ENCODE measurements at regions not wholly inside any gene's neighbourhood (a gene's known extent, or its start where the extent isn't known, plus 50 kb on each side); places are given as distances from the start of the nearest gene placed in this dataset.

DNA sequence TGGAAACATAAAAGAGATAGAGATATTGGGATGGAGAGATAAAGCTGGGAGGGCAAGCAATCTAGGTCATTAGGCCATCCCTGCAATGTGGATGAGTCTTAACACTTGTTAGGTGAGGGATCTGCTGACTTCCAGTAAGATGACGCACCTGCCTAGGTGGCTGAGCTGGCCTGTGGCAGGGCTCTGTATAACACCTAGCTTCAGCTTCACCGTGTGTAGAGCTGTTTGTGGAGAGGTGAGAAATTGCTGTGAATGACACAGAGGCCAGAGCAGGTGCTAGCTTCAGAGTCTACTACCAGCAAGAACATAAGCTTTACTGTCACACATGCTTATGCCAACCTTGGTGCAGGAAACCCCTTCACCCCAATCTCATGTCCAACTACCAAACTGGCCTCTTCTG, 1010.0 kb downstream of the TYW1 start:
- in situ Hi-C loops (cut with MboI; ENCODE audit: low pct_unique_long_range_greater_than_20kb in 2 of 9, low sequenced_read_pairs in 9 of 9, unreplicated experiment in 9 of 9), result no loop called here
- Histone ChIP-seq H3K27ac (no peak overlapping the region), H3K4me3 (no peak overlapping the region), H3K4me1 (replicated peaks in 1 of 2) (no peaks in the 10 kb centered on the region)
- no peak for ATAC-seq (replicated peaks in 6 of 8)
- WGBS, 10 experiments, result 0 to 100% (median 100%) methylated on average over 1 to 2 of the region's 2 CpGs; no CpG with 5 or more reads in 6 of the 10 experiments

DNA sequence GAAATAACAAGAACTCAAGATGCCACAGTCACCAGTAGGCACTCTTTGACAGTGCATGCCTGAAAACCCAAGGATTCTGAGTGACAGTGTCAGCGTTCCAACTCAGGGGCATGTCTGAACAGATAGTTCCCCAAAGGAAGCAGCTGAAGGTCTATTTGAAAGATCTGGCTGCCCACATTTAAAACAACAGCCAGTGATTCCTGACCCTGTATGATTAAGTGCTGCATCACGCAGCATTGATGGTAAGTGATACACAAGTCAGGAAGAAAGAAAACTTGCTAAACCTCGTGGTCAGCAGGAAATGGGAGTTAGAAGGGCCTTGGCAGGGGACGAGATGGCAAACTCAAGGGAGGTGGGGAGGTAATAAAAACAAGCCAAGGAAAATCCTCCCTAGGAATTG, 1013.1 kb downstream of the TYW1 start:
- 0 to 95% (median 55%) methylated on average over 1 to 4 of the region's 4 CpGs; no CpG with 5 or more reads in 2 of the 10 experiments for WGBS, 10 experiments
- no peak for ATAC-seq (replicated peaks in 6 of 8)

DNA sequence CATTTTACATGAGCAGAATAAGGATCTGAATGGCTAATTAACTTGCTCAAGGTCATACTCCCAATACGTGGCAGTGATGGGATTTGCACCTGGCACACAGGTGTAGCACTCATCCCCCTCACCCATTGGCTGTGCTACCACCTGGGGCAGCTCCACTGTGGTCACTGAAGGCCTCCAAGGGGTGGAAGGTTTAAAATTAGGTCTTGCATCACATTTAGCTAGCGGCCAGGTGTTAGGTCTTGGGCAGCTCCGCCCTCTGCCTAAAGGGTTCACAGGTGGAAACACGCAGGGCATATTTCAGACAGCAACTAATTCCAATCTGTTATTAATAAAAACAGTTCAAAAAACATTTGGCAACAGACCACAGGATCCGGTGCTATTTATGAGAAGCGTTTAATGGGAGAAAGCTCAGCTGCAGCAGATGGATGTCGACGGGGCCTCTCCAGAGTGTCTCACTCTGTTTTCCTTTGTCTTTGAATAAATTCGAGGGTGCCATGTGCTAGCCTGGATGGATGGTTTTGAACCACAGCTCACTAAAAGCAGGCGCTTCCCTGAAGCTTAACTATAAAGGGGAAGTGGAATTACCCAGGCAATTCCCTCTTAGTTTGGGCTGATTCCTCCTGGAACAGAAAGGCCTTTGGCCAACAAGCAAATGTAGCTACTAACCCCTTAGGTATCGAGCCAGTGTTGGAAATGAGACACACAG, 1017.6 kb downstream of the TYW1 start:
- Histone ChIP-seq H3K27ac (no peak overlapping the region), H3K4me3 (no peak overlapping the region), H3K4me1 (replicated peaks in 1 of 2) (peaks cover 15 to 19% of the 10 kb centered on the region in 2 donors)
- in situ Hi-C loops (cut with MboI; ENCODE audit: low pct_unique_long_range_greater_than_20kb in 2 of 9, low sequenced_read_pairs in 9 of 9, unreplicated experiment in 9 of 9), result no loop called here
- WGBS, 10 experiments, result 0 to 83% (median 60%) methylated on average over 1 to 8 of the region's 11 CpGs; no CpG with 5 or more reads in 1 of the 10 experiments
- peak in 4 of 8 experiments; percentile 36 to 46 (median 40) for ATAC-seq (replicated peaks in 6 of 8)

More for the DNA sequence above, 1013.1 kb downstream of the TYW1 start:
- in situ Hi-C loops (cut with MboI; ENCODE audit: low pct_unique_long_range_greater_than_20kb in 2 of 9, low sequenced_read_pairs in 9 of 9, unreplicated experiment in 9 of 9), result no loop called here
- no peak overlapping the region for H3K4me3 ChIP-seq
- no peak overlapping the region for H3K27ac ChIP-seq
- peaks cover 6 to 7% of the 10 kb centered on the region in 2 donors for H3K4me1 ChIP-seq (replicated peaks in 1 of 2)

DNA sequence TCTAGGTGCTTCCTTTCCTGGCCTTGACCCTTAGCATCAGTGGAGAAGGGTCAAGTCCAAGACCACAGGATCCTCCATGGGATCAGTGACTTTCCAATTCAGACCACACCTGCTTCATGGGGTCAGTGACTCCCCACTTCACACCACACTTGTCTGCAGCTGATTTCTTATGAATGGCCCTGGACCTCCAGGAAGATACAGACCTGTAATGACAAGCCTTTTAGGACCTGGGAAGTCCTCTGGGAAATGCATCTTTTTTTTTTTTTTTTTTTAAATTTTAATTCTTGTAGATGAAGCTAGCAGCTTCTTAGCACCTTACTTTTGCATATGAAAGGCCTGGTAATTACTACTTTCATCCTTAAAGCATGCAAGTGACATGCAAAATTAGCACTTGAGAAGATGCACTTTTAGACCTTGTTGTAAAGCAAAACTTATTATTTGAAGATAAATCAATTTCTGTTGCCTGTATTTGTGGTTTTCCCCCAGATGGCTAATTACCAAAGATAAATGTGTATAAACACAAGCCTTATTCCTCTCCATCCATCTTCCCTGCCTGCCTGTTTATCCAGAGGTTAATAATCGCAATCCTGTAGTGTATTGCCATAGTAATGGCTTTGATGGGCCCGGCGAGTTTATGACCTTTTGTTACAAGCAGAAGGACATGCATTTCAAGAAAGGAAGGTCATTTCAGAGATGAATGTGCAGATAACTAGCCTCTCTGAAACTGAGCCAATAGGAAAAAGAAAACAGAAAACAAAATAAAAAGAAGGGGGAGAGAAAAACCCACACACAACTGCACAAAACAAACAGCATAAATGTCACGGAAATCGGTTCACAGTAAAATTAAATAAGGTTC, 1018.7 kb downstream of the TYW1 start:
- Histone ChIP-seq H3K27ac (no peak overlapping the region), H3K4me1 (replicated peaks in 1 of 2) (peaks cover 15 to 19% of the 10 kb centered on the region in 2 donors), H3K4me3 (no peak overlapping the region)
- whole genome bisulfite sequencing, 10 experiments, result 7 to 81% (median 34%) methylated on average over 4 to 5 of the region's 5 CpGs; no CpG with 5 or more reads in 1 of the 10 experiments
- in situ Hi-C loops (cut with MboI; ENCODE audit: low pct_unique_long_range_greater_than_20kb in 2 of 9, low sequenced_read_pairs in 9 of 9, unreplicated experiment in 9 of 9), result no loop called here
- ATAC-seq (replicated peaks in 6 of 8), result peak in 4 of 8 experiments; percentile 89 to 94 (median 92)

DNA sequence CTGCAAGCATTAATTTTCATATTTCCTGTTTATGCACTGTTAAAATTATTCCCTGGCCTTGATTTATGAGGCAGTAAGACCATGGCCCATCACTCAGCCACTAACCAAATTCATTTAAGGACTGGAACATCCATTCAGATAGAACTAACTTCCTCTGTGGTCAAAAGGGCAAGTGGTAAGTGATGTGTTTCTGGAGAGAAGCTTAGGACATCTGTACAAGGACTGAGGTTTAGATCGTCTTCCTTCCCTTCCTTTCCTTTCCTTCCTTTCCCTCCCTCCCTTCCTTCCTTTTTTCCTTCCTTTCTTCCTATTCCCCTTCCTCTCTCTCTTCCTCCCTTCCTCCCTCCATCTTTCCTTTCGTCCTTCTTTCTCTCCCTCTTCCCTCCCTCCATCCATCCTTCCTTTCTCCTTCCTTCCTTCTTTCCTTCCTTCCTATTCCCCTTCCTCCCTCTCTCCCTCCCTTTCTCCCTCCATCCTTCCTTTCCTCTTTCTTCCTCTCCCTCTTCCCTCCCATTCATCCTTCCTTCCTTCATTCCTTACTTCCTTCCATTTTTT, 1019.4 kb downstream of the TYW1 start:
- in situ Hi-C loops (cut with MboI; ENCODE audit: low pct_unique_long_range_greater_than_20kb in 2 of 9, low sequenced_read_pairs in 9 of 9, unreplicated experiment in 9 of 9), result no loop called here
- peak in 4 of 8 experiments; percentile 20 to 47 (median 26) for ATAC-seq (replicated peaks in 6 of 8)

DNA sequence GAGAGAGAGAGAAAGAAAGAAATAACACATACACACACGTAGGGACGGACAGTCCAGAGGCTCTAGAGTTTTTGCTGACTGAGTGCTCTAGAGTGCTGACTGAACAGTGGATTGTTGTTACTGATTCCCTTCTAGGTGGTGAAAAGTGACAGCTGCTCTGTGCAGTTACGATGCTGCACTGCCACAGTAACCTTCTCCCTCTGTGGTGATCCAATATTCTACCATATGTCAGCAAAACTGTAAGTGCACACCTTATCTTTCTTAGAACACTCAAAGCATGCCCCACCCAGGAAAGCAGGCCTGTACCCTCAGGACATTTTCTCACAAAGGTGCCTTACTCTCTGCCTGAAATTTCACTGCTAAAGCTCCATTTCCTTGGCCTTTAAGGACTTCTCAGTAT, 1023.5 kb downstream of the TYW1 start:
- no peak overlapping the region for H3K4me3 ChIP-seq
- H3K27ac ChIP-seq, result no peak overlapping the region
- no peak for ATAC-seq (replicated peaks in 6 of 8)
- WGBS, 10 experiments, result 32 to 100% (median 68%) methylated on average over 1 to 3 of the region's 3 CpGs; no CpG with 5 or more reads in 3 of the 10 experiments
- peaks cover 6 to 18% of the 10 kb centered on the region in 2 donors for H3K4me1 ChIP-seq (replicated peaks in 1 of 2)
- in situ Hi-C loops (cut with MboI; ENCODE audit: low pct_unique_long_range_greater_than_20kb in 2 of 9, low sequenced_read_pairs in 9 of 9, unreplicated experiment in 9 of 9), result no loop called here

More for the DNA sequence above, 1019.4 kb downstream of the TYW1 start:
- no peak overlapping the region for H3K27ac ChIP-seq
- WGBS, 10 experiments, result 0 to 69% (median 48%) methylated on average over 1 to 2 of the region's 2 CpGs; no CpG with 5 or more reads in 3 of the 10 experiments
- H3K4me3 ChIP-seq, result no peak overlapping the region
- peaks cover 15 to 19% of the 10 kb centered on the region in 2 donors for H3K4me1 ChIP-seq (replicated peaks in 1 of 2)

DNA sequence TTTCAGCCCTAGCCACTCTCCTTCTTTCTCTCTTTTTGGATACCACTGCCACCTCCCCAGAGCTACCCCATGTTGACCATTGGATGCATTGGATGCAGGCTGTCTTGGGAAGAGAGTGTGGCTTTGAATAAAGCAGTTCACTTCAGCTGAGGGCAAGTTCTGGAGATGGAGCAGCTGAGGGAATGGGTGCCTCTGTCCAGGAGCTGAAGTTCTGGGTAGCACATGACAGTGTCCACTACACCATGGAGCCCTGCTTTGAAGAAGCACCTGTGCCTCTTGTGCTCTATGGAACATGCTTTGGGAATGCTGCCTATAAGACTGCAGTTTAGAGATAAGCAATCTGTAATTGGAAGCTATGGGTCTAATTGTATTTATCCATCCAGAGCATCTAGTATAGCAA, 1028.7 kb downstream of the TYW1 start:
- in situ Hi-C loops (cut with MboI; ENCODE audit: low pct_unique_long_range_greater_than_20kb in 2 of 9, low sequenced_read_pairs in 9 of 9, unreplicated experiment in 9 of 9), result no loop called here

DNA sequence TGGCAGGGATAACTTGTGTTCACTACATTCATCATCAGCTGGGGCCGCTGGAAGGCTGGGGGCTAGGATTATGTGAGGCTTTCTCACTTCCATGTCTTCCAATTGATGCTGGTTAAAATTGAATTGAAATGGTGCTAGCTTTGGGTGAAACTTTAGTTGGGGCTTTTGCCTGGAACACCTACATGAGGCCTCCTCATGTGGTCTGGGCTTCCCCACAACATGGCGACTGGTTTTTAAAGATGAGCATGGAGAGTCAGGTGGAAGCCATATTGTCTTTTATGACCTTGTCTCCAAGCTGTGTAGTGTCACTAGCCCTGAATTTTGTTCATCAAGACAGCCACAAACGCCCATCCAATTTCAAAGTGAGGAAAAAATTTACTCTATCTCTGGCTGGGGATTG, 1033.9 kb downstream of the TYW1 start:
- no peak overlapping the region for H3K4me3 ChIP-seq
- ATAC-seq (replicated peaks in 6 of 8), result no peak
- whole genome bisulfite sequencing, 10 experiments, result 0 to 100% (median 40%) methylated on average over 1 to 3 of the region's 3 CpGs; no CpG with 5 or more reads in 2 of the 10 experiments
- in situ Hi-C loops (cut with MboI; ENCODE audit: low pct_unique_long_range_greater_than_20kb in 2 of 9, low sequenced_read_pairs in 9 of 9, unreplicated experiment in 9 of 9), result no loop called here
- H3K27ac ChIP-seq, result no peak overlapping the region
- peaks cover 2% of the 10 kb centered on the region in 2 donors for H3K4me1 ChIP-seq (replicated peaks in 1 of 2)

More for the DNA sequence above, 1028.7 kb downstream of the TYW1 start:
- no peak overlapping the region for H3K4me3 ChIP-seq
- H3K27ac ChIP-seq, result no peak overlapping the region
- no peak for ATAC-seq (replicated peaks in 6 of 8)
- peaks cover 0 to 8% of the 10 kb centered on the region in 2 donors for H3K4me1 ChIP-seq (replicated peaks in 1 of 2)

DNA sequence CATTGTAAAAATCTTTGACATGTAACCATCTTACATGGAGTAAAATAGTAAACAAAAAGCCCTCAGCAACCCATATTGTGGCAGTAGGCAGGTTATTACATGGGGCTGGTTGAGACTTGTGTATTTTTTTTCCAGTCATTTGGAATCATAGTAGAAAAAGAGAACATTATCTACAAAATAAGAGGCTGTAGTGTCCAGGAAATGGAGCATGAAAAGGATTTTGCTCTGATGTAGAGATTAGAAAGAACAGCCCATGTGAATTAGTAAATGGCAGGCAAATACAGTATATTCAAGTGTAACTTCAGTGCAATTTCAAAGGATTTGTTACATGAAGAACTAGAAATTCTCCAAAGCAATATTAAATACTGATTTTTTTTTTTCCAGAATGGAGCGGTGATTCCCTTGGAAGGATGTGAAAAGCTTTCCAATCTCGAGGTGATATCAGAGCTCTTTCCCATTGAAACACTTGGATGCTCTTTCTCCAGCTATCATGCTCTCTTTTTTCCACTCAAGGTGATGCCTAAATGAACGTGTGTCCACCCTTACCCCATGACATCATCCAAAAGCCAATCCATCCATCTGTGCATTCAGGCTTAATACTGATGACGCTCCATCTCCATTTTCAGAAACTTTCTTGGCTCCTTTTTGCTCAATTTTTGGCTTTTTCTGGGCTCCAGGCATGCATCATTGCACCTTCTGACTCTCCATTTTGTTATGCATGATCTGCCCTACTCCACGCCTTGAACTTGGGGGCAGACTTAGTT, 1034.7 kb downstream of the TYW1 start:
- 2 to 93% (median 41%) methylated on average over 1 to 5 of the region's 5 CpGs for WGBS, 10 experiments

DNA sequence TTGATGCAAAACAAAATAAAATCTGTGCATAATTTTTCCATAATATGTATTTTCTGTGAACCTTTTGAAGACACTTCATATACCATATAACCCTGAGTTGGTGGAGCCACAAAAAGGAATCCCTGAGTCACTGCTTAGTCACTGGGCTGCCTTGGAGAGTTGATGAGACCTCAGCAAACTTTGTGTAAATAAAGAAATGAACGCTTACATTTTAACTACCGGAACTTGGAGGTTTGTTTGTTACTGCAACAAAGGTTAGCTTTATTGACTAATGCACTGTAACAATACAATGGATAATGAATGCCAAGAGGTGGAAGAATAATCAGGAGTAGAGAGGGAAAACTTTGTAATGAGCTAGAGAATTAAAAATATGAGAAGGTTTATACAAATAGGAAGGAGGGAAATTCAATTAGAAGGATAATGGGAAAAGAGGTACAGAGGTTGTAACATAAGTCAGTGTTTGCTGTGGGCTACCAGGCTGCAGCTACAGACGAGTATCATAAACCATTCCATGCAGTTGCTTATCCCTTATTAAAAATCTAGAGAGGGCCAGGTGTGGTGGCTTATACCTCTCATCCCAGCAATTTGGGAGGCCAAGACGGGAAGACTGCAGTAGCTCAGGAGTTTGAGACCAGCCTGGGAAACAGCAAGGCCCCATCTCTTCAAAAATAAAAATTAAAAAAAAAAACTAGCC, 1042.1 kb downstream of the TYW1 start:
- in situ Hi-C loops (cut with MboI; ENCODE audit: low pct_unique_long_range_greater_than_20kb in 2 of 9, low sequenced_read_pairs in 9 of 9, unreplicated experiment in 9 of 9), result no loop called here
- no peak overlapping the region for H3K4me3 ChIP-seq
- no peak overlapping the region for H3K27ac ChIP-seq
- 4 to 90% (median 34%) methylated on average over 1 to 4 of the region's 4 CpGs for WGBS, 10 experiments
- peak in 1 of 8 experiments; percentile 25 for ATAC-seq (replicated peaks in 6 of 8)
- H3K4me1 ChIP-seq (replicated peaks in 1 of 2), result peaks cover 0 to under 1% of the 10 kb centered on the region in 2 donors

More for the DNA sequence above, 1034.7 kb downstream of the TYW1 start:
- H3K4me1 ChIP-seq (replicated peaks in 1 of 2), result peaks cover 2% of the 10 kb centered on the region in 2 donors
- no peak overlapping the region for H3K4me3 ChIP-seq
- H3K27ac ChIP-seq, result no peak overlapping the region
- no peak for ATAC-seq (replicated peaks in 6 of 8)
- in situ Hi-C loops (cut with MboI; ENCODE audit: low pct_unique_long_range_greater_than_20kb in 2 of 9, low sequenced_read_pairs in 9 of 9, unreplicated experiment in 9 of 9), result no loop called here

DNA sequence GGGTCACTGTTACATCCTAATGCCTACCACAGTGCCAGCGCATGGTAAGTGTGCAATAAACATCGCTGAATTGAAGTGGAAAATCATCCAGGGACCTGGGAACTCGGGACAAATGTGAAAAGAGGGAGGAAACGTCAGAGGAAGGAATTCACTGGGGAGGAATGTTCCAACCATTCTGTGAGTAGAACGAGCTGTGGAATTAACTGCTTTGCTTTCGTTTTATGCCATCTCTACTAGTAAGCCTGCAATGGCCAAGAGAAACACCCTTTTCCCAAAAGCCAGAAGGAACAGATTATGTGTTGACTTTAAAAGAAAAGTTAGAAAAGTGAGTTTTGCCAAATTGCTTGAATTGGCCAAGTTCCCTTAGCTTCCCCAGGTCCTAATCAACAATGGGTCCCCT, 1044.9 kb downstream of the TYW1 start:
- 2 to 88% (median 79%) methylated on average over 1 to 6 of the region's 6 CpGs; no CpG with 5 or more reads in 2 of the 10 experiments for WGBS, 10 experiments

DNA sequence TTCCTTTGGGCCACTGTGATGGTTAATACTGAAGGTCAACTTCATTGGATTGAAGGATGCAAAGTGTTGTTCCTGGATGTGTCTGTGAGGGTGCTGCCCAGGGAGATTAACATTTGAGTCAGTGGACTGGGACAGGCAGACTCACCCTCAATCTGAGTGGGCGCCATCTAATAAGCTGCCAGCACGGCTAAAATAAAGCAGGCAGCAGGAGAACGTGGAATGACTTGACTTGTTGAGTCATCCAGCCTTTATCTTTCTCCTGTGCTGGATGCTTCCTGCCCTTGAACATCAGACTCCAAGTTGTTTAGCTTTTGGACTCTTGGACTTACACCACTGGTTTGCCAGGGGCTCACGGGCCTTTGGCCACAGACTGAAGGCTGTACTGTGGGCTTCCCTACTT, 1046.9 kb downstream of the TYW1 start:
- H3K4me1 ChIP-seq (replicated peaks in 1 of 2), result no peaks in the 10 kb centered on the region
- in situ Hi-C loops (cut with MboI; ENCODE audit: low pct_unique_long_range_greater_than_20kb in 2 of 9, low sequenced_read_pairs in 9 of 9, unreplicated experiment in 9 of 9), result no loop called here
- WGBS, 10 experiments, result 38 to 100% (median 86%) methylated on average over 1 to 4 of the region's 4 CpGs; no CpG with 5 or more reads in 5 of the 10 experiments
- ATAC-seq (replicated peaks in 6 of 8), result no peak
- H3K4me3 ChIP-seq, result no peak overlapping the region
- no peak overlapping the region for H3K27ac ChIP-seq

More for the DNA sequence above, 1044.9 kb downstream of the TYW1 start:
- in situ Hi-C loops (cut with MboI; ENCODE audit: low pct_unique_long_range_greater_than_20kb in 2 of 9, low sequenced_read_pairs in 9 of 9, unreplicated experiment in 9 of 9), result no loop called here
- H3K4me1 ChIP-seq (replicated peaks in 1 of 2), result no peaks in the 10 kb centered on the region
- no peak overlapping the region for H3K4me3 ChIP-seq
- no peak overlapping the region for H3K27ac ChIP-seq
- no peak for ATAC-seq (replicated peaks in 6 of 8)

All from motor neuron (in vitro differentiated cells).